NCI-H2107 treated with DMSO at 0.1 percent for 48 hours (cell line): ENCODE measurements at regions not wholly inside any gene's neighbourhood (a gene's known extent, or its start where the extent isn't known, plus 50 kb on each side); places are given as distances from the start of the nearest gene placed in this dataset.

ENCODE experiments used
- DNase-seq: peaks from one replicate; lab custom pipeline; 2025; ENCODE audit not compliant: unreplicated experiment; lab: John Stamatoyannopoulos, UW

DNA sequence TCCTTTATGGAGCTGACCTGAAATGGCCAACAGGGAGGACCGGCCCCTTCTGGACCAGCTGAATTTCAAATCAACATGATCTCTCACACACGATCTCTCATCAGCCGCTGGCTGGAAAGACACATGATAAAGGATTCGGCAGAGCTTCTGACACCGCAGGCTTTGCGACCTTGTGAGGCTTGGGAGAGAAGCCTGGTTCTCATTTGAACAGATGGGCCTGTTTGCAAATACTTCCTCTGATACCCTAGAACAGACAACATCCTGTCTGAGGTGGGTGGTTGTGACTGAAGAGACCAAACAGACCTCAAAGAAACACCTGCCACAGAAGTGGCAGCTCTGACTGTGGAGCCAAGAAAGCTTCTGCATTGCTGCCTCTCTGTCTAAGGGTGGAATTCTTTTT is 77.9 kb upstream of the SDK2 start:
- no peak for DNase-seq

DNA sequence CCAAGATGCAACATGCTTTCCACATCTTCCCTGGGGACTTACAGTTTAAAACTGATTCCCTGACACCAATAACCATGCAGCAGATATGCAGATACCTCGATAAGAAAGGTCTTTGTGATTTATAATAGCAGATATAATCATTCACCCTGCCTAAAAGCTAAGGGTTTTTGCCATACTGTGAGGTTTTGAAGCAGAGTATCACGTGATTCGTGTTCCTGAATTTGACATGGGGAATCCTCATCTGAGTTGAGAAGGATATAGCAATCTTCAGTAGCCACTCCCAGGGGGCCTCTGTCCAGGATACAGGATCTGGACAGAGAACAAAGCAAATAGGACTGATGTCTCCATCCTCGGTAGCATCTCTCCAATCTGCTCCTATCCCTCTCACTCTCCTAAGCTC is 79.1 kb upstream of the SDK2 start:
- DNase-seq, result no peak

DNA sequence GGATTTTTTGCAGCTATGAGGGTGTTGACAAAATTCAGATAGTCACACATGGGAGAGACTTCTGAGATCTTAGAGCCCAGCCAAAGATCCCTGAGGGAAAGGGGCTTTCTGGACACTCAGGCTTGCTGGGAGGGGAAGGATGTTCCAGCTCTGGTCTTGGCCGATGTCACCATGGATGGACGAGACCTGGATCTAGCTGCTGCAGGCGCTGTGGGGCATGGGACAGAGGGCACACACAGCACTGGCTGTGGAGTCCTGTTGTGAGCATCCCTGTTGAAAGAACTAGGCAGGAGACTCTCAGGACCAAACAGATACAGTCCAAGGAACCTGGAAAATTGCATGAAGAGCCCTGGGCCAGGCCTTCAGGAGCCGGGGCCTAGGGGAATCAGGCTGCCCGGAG is 80.1 kb upstream of the SDK2 start:
- DNase-seq, result no peak

DNA sequence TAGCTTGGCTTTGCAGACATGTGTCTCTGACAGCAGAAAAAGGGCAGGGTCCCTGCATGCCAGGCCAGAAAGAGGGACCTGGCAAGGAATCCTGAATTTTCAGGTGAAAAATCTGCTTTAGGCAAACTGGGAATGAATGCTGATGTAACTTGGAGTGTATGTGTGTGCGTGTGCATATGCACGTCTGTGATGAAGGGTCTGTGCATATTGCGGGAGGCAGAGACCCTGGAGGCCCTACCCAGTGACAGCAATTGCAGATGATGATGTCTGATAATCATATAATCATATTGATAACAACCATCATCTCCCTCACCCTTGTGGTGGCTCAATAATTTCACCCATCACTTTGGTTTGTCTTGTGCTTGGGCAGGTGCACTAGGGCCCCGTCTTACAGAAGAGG is 80.7 kb upstream of the SDK2 start:
- no peak for DNase-seq

DNA sequence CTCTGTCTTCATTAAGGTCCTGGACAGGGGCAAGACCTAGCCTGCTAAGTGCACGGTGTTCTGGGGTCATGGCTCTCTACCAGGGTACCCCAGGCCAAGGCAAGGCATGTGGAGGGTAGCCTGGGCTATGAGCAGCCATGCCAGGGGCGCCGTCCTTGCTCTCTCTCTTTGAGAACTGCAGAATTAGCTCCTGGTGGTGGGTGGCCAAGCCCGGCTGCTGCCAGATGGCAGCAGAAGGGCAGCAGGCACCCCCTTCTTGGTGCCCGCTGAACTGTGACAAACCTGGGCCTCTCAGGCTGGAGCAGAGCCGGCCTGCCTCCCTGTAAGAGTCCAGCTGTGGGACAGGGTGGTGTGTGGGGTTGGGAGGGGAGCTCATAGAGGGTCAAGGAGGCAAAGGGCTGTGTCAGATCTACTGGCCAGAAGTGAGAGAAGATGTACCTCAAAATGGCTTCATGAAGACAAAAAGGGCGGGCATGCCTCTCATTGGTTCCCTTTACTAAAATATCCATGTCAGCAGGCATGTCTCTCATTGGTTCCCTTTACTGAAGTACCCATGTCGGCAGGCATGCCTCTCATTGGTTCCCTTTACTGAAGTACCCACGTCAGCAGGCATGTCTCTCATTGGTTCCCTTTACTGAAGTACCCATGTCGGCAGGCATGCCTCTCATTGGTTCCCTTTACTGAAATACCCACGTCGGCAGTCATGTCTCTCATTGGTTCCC is 81.7 kb upstream of the SDK2 start:
- no peak for DNase-seq

DNA sequence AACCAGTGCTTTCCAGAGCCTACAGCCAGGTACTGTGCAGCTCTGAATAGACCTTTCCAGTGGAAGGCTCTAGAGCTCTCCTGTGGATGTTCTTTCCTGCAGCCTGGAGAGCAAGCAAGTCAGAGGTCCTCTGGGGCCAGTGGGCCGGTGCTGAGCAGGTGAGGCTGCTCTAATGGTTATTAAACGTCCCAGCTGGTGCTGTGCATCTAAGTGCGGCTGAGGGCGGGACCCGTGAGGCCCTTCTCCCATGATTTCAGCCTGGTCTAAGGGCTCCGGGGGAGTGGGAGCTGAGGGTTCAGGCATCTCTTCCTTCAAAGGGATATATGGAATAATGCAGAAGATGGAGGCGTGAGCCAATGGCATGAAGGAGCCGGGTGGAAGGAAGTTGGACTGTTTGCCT is 83.7 kb upstream of the SDK2 start:
- no peak for DNase-seq

DNA sequence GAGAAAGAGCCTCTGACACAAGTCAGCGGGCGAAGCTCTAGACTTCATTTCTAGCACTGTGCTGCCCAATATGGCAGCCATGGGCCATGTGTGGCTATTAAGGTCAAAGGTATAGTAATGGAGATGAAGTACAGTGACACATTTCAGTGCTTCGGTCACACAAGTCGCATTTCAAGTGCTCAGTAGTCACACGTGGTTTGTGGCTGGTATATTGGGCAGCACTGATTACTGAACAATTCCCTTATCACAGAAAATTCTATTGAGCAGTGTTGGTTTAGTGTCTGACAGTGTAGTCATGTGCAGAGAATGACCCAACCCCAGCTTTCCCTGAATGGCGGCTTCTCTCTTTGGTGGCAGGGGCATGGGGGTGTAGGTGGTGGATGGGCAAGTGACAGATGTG is 84.9 kb upstream of the SDK2 start:
- DNase-seq, result no peak

DNA sequence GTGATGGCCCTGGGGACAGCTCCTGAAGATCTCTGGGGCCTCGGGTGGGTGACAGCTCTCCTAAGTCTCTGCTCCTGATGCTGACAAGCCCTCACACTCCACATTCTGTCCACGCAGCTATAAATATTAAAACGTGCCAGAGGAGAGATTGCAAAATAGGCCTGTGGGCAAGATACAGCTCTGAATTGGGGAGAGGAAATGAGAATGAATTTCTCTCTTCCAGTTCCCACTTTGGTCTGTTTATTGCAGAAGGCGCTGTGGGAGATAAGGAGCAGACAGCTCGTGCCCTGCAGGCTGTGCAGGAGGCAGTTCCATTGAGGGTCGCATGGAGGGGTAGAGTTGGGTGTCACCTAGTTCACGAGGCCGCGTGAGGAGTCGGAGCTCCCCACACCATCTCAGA is 87.5 kb upstream of the SDK2 start:
- DNase-seq, result no peak

DNA sequence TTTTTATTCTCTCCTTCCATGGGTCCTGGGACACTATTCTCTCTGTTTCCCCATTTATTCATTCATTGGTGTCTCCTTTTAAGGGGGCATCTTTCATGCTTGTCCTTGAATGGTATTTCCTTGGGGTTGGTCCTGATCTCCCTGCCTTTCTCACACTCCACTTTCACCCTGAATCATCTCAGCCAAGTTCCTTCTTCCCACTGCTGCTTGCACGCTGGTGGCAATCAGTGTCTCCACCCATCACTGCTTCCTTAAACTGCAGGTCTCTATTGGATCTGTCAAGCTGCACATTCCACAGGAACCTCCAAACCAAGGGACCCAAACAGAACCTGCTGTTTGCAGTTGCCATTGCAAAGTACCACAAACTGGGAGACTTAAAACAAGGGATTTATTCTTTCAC is 89.3 kb upstream of the SDK2 start:
- no peak for DNase-seq

DNA sequence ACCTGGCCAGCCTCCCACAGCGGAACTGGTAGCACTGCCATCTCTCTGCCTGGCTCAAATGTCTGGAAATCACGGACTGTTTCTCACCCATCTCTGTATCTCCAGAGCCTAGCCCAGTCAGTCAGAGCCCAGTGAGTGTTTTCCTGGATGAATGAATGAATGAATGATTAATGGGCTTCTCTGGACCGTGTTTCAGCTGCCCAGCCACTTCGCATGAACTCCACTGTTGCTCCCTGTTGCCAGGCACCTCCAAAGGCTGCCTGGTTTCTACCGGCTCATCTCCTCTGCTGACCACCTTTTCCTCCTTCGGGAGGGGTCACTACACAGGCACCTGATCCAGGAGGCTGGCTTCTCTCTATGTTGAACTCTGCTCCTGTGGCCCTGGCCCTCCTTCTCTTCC is 91.0 kb upstream of the SDK2 start:
- no peak for DNase-seq

DNA sequence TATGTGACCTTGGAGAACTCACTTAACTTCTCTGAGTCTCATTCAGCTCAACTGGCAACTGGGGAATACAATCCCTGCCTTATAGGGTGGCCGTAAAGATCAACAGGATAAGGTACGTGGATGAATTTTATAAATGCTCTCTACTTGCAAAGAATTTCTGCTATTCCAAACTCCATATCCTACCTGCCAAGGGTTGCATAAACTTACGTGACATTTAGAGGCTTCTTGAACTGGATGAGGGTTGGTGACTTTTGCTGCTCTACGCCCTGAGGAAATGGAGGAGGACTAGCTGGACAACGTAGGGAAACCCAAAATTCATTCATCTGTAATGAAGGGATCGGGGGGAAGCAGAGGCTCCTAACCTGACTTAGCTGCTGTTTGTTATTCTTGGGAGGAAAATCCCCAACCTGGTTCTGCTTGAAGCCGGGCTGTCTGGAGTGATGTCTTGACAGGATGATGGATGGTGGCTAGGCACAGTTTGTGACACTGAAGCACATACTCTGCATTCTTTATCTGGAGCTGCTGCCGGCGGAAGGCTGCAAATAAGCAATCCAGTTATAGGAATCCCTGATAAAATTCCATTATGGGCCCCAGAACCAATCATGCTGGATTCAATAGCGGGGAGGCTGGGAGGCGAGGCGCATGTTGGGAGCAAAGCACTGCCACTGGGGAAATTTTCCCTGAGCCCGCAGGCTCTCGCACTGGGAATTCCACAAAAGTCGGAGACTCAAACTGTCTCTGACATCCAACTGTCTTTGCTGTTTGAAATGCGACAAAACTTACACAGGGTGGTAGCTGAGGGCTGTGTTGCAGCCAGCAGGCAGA is 94.7 kb upstream of the SDK2 start:
- no peak for DNase-seq

DNA sequence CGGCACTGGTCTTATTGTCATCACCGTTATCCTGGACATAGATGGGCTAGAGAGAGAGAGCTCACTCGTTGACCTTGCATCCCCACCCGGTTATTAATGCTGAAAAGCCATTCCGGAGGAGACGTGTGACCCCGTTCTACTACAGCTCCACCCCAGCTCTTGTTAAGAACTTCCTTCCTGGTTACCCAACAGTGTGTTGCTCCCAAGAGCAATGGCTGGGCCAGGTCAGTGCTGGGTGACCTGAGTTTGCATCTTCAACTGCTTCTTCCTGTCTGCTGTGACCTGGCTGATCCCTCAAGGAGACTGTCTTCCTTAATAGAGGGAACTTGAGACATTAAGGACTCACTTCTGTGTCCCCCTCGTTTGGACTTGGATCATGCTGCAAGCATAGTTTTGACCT is 96.1 kb upstream of the SDK2 start:
- DNase-seq, result no peak

DNA sequence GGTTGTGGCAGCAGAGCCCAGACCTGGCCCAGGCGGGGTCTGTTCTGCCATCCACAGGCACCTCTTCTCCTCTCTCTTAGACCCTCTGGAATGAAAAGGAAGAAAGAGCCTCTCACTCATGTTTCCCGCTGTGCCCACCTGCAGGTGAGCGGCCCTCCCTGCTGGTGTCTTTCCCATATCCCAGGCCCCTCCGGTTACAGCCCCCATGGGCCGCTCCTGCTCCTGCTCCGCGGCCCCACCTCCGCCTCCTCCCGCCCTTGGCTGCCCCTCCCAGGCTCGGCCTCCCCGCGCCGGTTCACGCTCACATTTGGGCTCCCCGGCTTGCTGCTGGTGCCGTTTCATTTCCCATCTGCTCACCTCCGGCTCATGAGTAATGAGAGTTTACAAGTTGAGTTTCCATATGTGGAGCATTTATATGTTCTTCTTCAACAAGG is 98.7 kb upstream of the SDK2 start:
- no peak for DNase-seq

DNA sequence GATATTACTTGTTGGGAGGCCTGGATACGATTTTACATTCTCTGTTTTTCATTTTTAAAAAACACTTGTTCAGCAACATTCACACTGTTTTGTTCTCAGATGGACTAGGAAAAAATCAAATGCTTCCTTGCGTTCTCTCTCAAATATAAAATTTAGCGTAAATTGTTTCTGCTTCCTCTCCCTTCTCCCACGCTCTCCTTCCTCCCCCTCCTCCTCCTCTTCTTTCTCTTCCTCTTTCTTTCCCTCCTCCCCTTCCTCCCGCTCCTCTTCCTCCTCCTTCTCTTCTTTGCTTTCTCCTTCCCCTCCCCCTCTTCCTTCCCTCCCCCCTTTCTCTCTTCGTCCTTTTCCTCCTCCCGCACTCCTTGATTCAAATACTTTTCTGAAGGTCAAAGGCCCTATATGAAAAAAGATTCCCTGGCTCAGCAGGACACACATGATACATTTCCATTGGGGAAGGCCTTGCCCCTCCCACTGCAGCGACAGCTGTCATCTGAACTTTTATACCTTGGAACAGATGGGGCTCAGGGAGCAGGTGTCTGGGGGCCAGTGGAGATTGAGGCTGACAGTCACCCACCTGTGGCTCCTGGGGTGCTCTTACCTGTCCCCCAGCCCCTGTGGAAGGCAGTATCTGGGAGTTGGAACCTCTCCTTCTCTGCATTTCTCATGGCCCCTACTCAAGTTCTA is 99.4 kb upstream of the SDK2 start:
- no peak for DNase-seq

DNA sequence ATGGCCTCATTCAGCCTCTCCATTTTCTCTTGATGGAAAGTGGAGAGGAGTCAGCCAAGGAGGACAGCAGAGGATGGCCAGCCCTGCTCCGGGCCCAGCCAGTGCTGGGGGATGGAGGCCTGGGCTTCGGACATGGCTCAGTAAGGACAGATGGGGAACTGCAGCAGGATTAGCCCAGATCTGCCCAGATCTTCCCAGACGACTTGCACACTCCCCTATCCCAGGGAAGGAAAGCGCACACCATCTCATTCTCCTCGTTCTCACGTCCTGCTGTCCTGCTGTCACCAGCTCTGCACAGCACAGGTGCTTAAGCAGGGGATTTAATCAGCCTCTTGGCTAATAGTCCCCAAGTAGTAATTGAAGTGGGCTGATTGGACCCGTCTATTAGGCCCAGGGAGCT is 100.2 kb upstream of the SDK2 start:
- DNase-seq, result no peak

DNA sequence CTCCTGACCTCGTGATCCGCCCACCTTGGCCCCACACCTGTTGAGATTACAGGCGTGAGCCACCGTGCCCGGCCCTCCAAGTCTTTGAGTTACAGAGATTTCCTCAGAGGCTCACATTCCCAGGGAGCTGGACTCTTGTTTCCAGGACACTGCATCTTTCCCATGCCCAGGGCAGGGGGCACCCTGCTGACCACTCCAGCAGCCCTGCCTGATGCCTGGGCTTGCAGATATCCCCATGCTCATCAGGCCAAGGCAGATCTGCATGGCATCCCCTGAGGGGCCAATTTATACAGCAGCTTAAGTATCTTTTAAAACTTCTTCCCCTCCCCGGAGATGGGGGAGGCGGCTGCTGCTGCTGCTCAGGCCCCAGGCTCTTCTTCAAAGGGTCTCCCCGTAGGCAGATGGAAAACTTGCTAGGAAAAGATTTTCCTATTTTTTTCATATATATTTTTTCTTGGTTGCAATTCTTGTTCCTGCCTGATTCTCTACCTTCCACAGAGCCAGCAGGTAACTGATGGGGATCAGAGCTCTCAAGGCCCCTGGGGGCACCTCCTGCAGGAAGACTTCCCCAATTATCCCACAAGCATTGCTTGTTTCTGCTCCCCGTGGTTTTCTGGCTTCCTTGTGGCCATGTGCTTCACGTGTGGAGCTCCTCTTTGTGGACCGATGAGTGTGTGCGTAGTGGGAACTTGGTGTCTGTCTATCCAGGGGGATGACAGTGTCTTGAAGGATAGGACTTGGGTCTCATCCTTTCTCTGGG is 102.2 kb upstream of the SDK2 start:
- no peak for DNase-seq

DNA sequence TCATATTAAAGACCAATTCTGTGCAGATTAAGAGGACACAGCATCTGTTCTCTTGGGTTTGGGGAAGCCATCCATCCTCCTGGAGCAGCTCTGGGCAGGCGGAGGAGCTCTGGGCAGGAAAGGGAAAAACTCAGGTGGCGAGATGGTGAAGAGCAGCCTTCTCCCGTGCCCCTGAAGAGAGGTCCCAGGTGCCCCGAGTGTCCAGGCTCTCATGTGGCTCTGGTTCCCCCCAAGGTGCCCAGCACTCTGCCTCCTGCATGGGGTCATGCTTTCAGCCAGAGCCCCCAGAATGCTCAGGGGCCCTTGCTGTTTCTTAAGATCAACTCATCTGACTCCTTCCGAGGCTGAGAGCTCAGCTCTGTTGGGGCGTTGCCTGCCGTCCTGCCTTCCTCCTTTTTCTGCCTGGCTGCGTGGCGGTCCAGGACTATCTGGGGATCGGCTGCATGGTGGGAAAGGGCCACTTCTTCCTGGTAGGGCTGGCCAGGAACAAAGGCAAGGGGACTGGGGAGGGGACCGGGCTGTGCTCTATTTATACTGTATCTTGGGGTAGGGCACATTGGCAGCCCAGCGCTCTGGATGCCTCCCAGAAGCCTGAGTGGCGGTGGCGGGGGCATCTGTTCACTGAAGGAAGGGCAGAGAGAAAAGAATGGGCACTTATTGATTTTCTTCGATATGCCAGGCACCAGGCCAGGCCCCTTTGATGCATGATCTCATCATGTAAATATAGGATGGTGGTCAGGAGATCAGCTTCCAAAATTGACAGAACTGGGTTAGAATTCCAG is 103.2 kb upstream of the SDK2 start:
- peak; percentile 85 for DNase-seq

DNA sequence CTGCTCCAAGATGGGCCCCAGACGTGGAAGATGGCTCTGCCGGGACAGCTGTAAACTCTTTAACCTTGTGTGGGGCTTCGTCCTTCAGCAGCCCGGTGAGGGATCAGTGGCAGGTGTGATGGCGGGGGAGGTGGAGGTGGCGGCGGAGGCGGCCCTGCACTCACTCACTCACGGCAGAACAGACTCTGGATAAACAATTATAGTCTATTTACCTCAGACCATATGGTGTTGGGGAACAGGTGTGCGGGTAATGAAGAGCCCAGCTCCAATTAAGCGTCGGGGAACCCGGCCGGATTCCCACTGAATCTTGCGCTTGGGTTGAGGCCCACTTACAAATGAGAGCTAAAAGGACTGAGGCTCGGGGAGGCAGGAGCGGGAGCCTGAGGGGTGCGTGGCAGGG is 104.3 kb upstream of the SDK2 start:
- peak; percentile 94 for DNase-seq

DNA sequence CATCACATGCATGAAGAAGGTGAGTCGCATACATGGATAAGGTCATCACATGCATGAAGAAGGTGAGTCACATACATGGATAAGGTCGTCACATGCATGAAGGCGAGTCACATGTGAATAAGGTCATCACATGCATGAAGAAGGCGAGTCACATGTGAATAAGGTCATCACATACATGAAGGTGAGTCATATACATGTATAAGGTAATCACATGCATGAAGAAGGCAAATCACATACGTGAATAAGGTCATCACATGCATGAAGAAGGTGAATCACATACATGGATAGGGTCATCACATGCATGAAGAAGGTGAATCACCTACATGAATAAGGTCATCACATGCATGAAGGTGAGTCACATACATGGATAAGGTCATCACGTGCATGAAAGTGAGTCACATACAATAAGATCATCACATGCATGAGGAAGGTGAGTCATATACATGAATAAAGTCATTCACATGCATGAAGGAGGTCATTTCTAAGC is 105.1 kb upstream of the SDK2 start:
- no peak for DNase-seq

DNA sequence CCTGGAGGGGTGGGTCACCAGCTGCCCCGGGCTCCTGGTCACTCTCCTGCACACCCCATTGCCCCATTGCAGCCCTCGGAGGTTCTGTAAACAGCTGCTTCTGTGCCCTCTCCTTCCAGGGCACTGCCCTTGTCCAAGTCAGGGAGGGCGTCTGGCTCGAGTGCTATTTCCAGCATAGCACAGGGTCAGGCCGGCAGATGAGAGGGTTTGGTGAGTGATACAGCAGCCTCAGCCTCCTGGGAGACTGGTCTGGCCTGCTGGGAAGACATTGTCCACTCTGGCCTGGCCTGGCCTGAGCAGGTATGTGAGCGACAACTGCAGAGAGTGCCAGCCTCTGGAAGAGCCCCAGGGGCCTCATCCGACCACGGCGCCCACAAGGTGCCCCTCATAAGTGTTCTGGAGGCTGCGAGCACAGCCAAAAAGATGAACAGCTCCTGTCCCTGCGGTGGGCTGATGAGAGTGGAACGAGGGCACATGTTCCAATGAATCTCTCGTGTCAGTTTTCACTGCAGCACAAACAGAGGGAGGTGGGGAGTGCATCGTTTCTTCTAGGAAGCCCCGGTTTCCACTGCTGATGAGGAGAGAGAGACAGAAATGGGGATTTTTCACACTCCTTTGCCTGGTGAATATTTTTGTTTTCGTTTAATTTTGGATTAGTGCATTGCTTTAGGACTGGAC is 105.8 kb upstream of the SDK2 start:
- DNase-seq, result no peak
